Caco-2 (cell line): ENCODE measurements at regions not wholly inside any gene's neighbourhood (a gene's known extent, or its start where the extent isn't known, plus 50 kb on each side); places are given as distances from the start of the nearest gene placed in this dataset.

Source experiments
- BruUV-seq: library from RNA; stranded (reverse); fragments of 400-500 nt; replicated peaks from 2 replicates; lab custom pipeline; 2021; lab: Mats Ljungman, UMichigan
- CTCF ChIA-PET: fragments of 300-600 bp; sonication (Branson Sonifier 250); formaldehyde crosslinking; loops from one replicate; lab custom pipeline; 2022; ENCODE audit warnings: antibody characterized with exemption; lab: Charles Lee
- POLR2A ChIA-PET: fragments of 300-600 bp; sonication (Branson Sonifier 250); formaldehyde crosslinking; loops from one replicate; lab custom pipeline; 2022; ENCODE audit warnings: antibody characterized with exemption; lab: Charles Lee
- DNase-seq, 2 experiments: peaks; one replicate each; pipeline versions ENCODE4 v3.0.0 to v3.0.0-alpha.2; 2020 to 2022
- H3K27me3 ChIP-seq: replicated peaks from 2 replicates; pipeline ENCODE4 v1.6.0; 2011; ENCODE audit warnings: low read length; ENCODE audit not compliant: control insufficient read depth, insufficient read depth
- H3K36me3 ChIP-seq: 2 replicates; pipeline ENCODE4 v1.5.1; 2011; ENCODE audit warnings: low read length; ENCODE audit not compliant: control insufficient read depth, insufficient read depth
- H3K4me1 ChIP-seq: fragments of 250-450 bp; sonication (Bioruptor Pico); 2 replicates; pipeline ENCODE4 v1.5.1; 2020; ENCODE audit warnings: mild to moderate bottlenecking
- H3K4me3 ChIP-seq: 2 replicates; pipeline ENCODE4 v1.5.1; 2011; ENCODE audit warnings: low read depth, mild to moderate bottlenecking, control low read depth, low read length
- H3K9me3 ChIP-seq: fragments of 250-450 bp; sonication (Bioruptor Pico); 2 replicates; pipeline ENCODE4 v1.5.1; 2020; ENCODE audit warnings: mild to moderate bottlenecking, moderate library complexity
- H3K27ac Mint-ChIP-seq: one replicate; pipeline ENCODE4 v1.8.0; 2022; ENCODE audit warnings: mixed read lengths; ENCODE audit not compliant: unreplicated experiment
- H3K27me3 Mint-ChIP-seq: one replicate; pipeline ENCODE4 v1.8.0; 2022; ENCODE audit warnings: mixed read lengths; ENCODE audit not compliant: insufficient read depth, unreplicated experiment
- H3K36me3 Mint-ChIP-seq: one replicate; pipeline ENCODE4 v1.8.0; 2022; ENCODE audit warnings: mild to moderate bottlenecking, mixed read lengths; ENCODE audit not compliant: insufficient read depth, unreplicated experiment
- H3K4me1 Mint-ChIP-seq: one replicate; pipeline ENCODE4 v1.8.0; 2022; ENCODE audit warnings: low read depth, mixed read lengths; ENCODE audit not compliant: unreplicated experiment
- H3K4me3 Mint-ChIP-seq: one replicate; pipeline ENCODE4 v1.8.0; 2022; ENCODE audit warnings: mild to moderate bottlenecking, moderate library complexity, mixed read lengths; ENCODE audit not compliant: unreplicated experiment
- H3K9me3 Mint-ChIP-seq: one replicate; pipeline ENCODE4 v1.8.0; 2022; ENCODE audit warnings: mixed read lengths; ENCODE audit not compliant: unreplicated experiment
- CTCF ChIP-seq, 2 experiments: fragments of 200-600 bp in 1 of 2; IDR thresholded peaks; 1 replicate in 1 of 2; 2 replicates in 1 of 2; pipeline versions ENCODE4 v1.5.1 to v1.8.0; 2011 to 2022; ENCODE audit warnings: antibody characterized with exemption in 1 of 2, control low read depth in 1 of 2, inconsistent platforms in 1 of 2, low read depth in 1 of 2, low read length in 1 of 2, mild to moderate bottlenecking in 1 of 2, moderate library complexity in 1 of 2; ENCODE audit not compliant: insufficient read depth in 1 of 2, severe bottlenecking in 1 of 2, unreplicated experiment in 1 of 2
- intact Hi-C: fragments of 100-400 bp; cut with micrococcal nuclease; formaldehyde crosslinking; loops from one replicate; pipeline ENCODE4 v1.10.0; 2022; ENCODE audit not compliant: unreplicated experiment

- Histone ChIP-seq H3K9me3 (no peaks in the 10 kb centered on the region), H3K27me3 (no peaks in the 10 kb centered on the region), H3K4me1 (no peaks in the 10 kb centered on the region), H3K36me3 (no peaks in the 10 kb centered on the region), H3K4me3 (no peak overlapping the region)
- Mint-ChIP-seq H3K4me3 (no peak overlapping the region), H3K4me1 (no peaks in the 10 kb centered on the region), H3K9me3 (peaks cover 14% of the 10 kb centered on the region), H3K27ac (no peak overlapping the region), H3K27me3 (no peaks in the 10 kb centered on the region), H3K36me3 (no peaks in the 10 kb centered on the region)
- ChIA-PET POLR2A (no interaction called here), CTCF (no interaction called here)
- intact Hi-C loops, result no loop called here
- no peak for TF ChIP-seq CTCF (IDR thresholded peaks at IDR 0.05; ENCODE audit: insufficient read depth in 1 of 2, low read depth in 1 of 2, low read length in 1 of 2, severe bottlenecking in 1 of 2, unreplicated experiment in 1 of 2)
- DNase-seq, result no peak
- BruUV-seq, result no TSS peak
Observed at GRCh38 chr16:59404509-59404908, 670.4 kb upstream of the GOT2 start.

- Histone ChIP-seq H3K36me3 (no peaks in the 10 kb centered on the region), H3K9me3 (no peaks in the 10 kb centered on the region), H3K4me1 (no peaks in the 10 kb centered on the region), H3K27me3 (no peaks in the 10 kb centered on the region), H3K4me3 (no peak overlapping the region)
- Mint-ChIP-seq H3K27ac (no peak overlapping the region), H3K9me3 (no peaks in the 10 kb centered on the region), H3K36me3 (no peaks in the 10 kb centered on the region), H3K4me3 (no peak overlapping the region), H3K4me1 (no peaks in the 10 kb centered on the region), H3K27me3 (no peaks in the 10 kb centered on the region)
- ChIA-PET POLR2A (no interaction called here), CTCF (no interaction called here)
- intact Hi-C loops, result no loop called here
- DNase-seq, result no peak
- no TSS peak for BruUV-seq
- no peak for TF ChIP-seq CTCF (IDR thresholded peaks at IDR 0.05; ENCODE audit: insufficient read depth in 1 of 2, low read depth in 1 of 2, low read length in 1 of 2, severe bottlenecking in 1 of 2, unreplicated experiment in 1 of 2)
Observed at GRCh38 chr16:59400830-59401229, 666.7 kb upstream of the GOT2 start.

- no peak for TF ChIP-seq CTCF (IDR thresholded peaks at IDR 0.05; ENCODE audit: insufficient read depth in 1 of 2, low read depth in 1 of 2, low read length in 1 of 2, severe bottlenecking in 1 of 2, unreplicated experiment in 1 of 2)
- CTCF ChIA-PET, result no interaction called here
Observed at GRCh38 chr16:59397638-59398037, 663.5 kb upstream of the GOT2 start.

More at GRCh38 chr16:59397638-59398037, 663.5 kb upstream of the GOT2 start:
- no peak overlapping the region for H3K27ac Mint-ChIP-seq
- no peaks in the 10 kb centered on the region for H3K27me3 Mint-ChIP-seq
- Histone ChIP-seq H3K4me1 (no peaks in the 10 kb centered on the region), H3K36me3 (no peaks in the 10 kb centered on the region), H3K4me3 (no peak overlapping the region), H3K27me3 (no peaks in the 10 kb centered on the region), H3K9me3 (no peaks in the 10 kb centered on the region)
- BruUV-seq, result no TSS peak
- no peak overlapping the region for H3K4me3 Mint-ChIP-seq
- no peaks in the 10 kb centered on the region for H3K36me3 Mint-ChIP-seq
- H3K9me3 Mint-ChIP-seq, result no peaks in the 10 kb centered on the region
- intact Hi-C loops, result no loop called here
- POLR2A ChIA-PET, result no interaction called here
- no peaks in the 10 kb centered on the region for H3K4me1 Mint-ChIP-seq
- DNase-seq, result no peak
